ENCODE measurements at regions not wholly inside any gene's neighbourhood (a gene's known extent, or its start where the extent isn't known, plus 50 kb on each side); places are given as distances from the start of the nearest gene placed in this dataset.
"Not testable (repeated sequence)": the region's sequence is repeated elsewhere in the genome, so short reads cannot be mapped to it uniquely, and the experiment has no call there.

- no peak for DNase-seq
Observed at GRCh38 chr13:112145551-112146360, 78.8 kb downstream of the SOX1 start.

DNA sequence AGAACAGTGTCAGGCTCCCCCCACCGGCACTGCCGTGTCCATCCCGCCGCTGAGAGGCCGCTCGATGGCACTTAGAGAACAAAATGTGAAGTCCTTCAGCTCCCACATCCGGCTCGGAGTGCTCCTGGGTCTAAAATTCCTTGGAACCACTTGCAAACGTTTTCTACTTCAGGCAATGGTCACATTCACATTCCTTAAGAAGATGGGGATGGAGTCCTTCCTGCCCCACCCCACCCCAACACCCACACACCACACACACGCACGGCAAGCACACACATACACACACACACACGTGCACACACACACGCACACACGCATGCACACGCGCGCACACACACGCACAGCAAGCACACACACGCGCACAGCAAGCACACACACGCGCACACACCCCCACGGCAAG, 83.4 kb downstream of the SOX1 start:
- DNase-seq = no peak

DNA sequence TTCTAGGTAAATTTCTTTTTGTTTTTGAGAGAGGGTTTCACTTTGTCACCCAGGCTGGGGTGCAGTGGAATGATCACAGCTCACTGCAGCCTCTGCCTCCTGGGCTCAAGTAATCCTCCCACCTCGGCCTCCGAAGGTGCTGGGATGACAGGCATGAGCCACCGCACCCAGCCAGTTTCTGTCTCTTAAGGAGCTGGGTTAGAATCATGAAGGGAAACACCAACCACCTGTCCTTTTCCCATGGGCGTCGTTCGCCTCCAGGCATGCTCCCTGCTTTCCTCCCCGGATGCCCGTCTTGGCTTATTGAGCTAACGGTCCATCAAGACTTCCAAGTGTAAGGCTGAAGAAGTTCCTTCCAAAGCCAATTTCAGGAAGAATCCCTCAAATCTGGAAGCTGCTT, 85.9 kb downstream of the SOX1 start:
- no peak for DNase-seq

GRCh38 chr13:112153364-112153763, 86.4 kb downstream of the SOX1 start:
- DNase-seq = no peak

DNA sequence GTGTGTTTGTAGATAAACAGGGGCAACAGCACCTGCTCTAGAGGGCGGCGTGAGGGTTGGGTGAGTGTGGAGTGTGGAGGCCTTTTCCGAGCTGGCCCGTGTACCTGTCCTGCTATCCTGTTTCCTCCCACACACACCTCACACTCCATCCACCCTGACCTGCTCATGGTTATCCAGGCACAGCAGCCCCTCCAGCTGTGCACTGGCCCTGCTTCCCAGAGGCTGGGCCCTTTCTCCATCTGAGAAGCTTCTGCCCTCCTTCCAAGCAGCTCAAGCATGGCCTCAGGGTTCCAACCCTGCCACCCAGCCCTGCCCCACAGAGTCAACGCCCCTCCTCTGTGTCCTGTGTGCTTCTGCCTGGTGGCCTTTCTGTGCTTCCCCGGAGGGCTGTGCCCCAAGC, 86.9 kb downstream of the SOX1 start:
- no peak for DNase-seq

DNA sequence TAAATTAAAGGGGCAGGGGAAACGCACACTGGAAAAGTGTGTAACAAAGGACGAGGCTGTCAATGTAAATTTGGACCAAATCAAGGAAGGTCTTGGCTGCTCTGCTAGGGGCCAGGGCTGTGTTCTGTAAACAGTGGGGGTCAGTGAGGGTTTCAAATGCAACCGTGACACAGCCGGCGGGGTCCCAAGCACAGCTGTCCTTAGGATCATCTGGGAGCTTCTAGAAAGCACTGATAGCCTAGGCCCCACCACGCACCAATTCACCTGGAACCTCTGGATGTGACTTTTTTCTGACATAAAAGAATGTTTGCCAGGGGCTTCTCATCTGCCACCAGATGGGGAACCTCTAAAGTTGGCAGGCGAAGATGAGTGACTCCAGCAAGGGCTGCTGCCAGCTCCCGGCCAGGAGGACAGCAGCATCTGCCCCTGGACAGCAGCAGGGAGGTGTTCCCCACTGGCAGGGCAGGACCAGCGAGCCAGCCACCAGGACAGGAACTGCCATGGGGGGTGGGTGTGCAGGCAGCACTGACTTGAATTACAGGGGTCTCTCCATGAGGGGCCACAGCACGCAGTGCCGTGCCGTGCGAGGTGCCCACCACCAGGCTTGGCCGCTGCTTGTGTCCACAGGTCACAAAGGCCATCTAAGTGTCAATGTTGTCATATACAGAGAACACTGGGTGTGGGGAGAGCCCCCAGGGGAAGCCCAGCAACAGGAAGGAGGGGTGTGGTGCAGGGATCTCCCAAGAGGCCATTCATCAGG, 87.5 kb downstream of the SOX1 start:
- DNase-seq = no peak

DNA sequence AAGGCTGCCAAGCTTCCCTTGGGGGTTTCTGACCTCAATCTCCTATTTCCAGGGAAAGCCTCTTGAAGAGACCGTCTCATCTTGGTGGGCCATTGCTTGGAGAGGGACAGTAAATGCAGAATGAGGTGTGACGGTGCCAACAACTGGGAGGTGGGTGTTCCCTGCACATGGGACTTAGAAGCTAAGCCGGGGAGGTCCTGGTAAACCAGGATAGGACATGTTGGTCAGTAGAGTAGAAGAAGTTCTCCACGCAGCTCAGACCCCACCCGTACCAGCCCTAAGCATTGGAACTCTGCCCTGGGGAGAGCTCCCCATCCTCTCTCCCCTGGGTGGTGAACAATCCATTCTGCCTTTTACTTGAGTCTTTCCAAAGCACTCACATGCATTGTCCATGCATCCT, 92.0 kb downstream of the SOX1 start:
- DNase-seq = no peak

GRCh38 chr13:112159575-112160547, 92.9 kb downstream of the SOX1 start:
- no peak for DNase-seq

- no peak for DNase-seq
Observed at GRCh38 chr13:112160558-112160957, 93.6 kb downstream of the SOX1 start.

- DNase-seq = no peak
Observed at GRCh38 chr13:112161521-112162301, 94.8 kb downstream of the SOX1 start.

GRCh38 chr13:112163691-112164660, 97.0 kb downstream of the SOX1 start:
- DNase-seq = not testable (repeated sequence)

DNA sequence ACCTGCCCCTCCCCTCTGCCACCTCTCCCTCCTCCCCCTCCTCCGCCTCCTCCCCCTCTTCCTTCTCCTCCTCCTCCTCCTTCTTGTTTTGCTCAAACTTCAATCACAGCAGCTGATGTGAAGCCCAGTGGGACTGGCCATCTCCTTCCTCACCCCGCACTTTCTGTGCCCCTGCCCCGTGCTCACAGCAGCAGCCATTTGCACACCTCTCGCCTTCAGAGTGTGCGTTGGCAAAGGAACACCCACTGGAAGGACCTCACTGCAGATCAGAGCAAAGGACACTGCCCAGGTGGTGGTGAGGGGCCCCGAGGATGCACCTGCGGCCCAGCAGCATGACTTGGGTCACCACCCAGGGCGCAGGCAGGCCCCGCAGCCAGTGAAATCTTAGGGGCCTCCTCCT, 98.8 kb downstream of the SOX1 start:
- DNase-seq = no peak

DNA sequence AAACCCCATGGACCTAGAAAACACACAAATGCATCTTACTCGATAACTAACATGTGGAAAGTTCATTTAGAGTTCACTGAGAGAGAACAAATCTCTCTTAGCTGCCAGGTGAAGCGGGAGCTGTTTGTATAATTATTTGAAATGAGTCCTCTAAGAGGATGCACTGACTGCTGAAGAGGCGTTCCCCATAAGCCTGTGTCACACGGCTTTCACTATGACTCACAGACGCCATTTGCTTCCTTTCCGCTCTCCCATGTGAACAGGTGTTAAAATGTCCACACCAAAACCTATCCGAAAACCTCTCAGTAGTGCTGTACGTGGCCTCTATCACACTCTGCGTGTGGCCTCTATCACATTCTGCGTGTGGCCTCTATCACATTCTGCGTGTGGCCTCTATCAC, 101.8 kb downstream of the SOX1 start:
- DNase-seq = no peak

- DNase-seq = no peak
Observed at GRCh38 chr13:112169941-112170822, 103.2 kb downstream of the SOX1 start.

GRCh38 chr13:112170823-112171569, 104.0 kb downstream of the SOX1 start:
- DNase-seq = no peak

- DNase-seq = no peak
Observed at GRCh38 chr13:112171570-112171965, 104.6 kb downstream of the SOX1 start.

DNA sequence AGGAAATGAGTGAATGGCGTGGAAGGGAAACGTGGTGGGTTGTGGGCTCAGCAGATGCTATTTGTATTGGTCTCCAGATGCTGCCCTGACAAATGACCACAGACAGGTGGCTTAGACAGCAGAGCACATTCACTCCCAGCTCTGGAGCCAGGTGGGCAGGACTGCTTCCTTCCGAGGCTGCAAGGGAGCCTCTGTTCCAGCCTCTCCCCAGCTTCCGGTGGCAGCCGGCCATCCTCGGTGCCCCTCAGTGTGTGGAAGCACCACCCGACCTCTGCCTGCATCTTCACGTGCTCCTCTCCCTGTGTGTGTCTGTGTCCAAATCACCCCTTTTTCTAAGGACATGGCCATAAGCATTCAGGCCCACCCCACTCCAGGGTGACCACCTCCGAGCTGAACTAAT, 105.1 kb downstream of the SOX1 start:
- no peak for DNase-seq

DNA sequence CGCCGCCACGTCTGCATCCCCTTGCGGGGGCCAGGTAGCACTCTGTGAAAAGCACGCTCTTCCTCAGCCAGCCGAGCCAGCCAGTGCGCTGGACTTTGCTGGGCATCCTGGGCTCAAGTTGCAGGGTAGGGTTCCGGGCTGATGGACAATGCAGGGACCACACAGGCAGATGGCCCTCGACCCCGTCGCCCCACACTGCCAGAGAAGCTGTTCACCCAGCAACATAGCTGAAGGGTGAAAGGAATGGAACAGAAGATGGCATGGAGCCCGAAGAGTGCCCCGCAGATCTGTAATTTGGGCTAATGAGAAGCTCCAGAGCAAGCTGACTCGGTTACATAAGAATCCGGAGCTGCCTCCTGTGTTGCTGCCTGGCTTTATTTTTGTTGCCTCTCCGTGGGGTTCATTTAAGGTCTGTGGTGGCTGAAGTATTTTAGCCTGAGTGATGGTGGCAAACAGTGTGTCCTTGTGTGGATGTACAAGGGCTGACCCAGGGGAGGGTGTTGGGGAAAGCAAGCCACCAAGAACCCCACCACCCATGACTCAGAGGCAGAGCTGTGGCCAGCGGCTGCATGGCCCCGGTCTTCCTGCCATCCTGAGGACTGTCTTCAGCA, 105.8 kb downstream of the SOX1 start:
- no peak for DNase-seq

All from NCI-H2171 (cell line).